ENCODE measurements at regions not wholly inside any gene's neighbourhood (a gene's known extent, or its start where the extent isn't known, plus 50 kb on each side); places are given as distances from the start of the nearest gene placed in this dataset. TPM values are rescaled to one million over a fixed set of nuclear protein-coding genes. Genes with fewer than 3 reads are reported as not detected.

Small RNA genes lying in the stretch of these regions (small RNA-seq; reads per million reads assigned to genes)
- gene AC104640.2 (not detected), gene RNA5SP147 (not detected)
